Stimulated activated CD4-positive, alpha-beta T cell treated with anti-CD3 and anti-CD28 coated beads, Interleukin-12 subunit alpha, Interleukin-12 subunit beta, amount 100 ng/mL, for 48 hours (primary cell): ENCODE measurements at regions not wholly inside any gene's neighbourhood (a gene's known extent, or its start where the extent isn't known, plus 50 kb on each side); places are given as distances from the start of the nearest gene placed in this dataset.

Source experiments
- DNase-seq, 3 donors: peaks; one replicate each; pipeline ENCODE4 v3.0.0-alpha.2; 2020; ENCODE audit warnings: low read depth in 2 of 3, low spot score in 1 of 3

DNA sequence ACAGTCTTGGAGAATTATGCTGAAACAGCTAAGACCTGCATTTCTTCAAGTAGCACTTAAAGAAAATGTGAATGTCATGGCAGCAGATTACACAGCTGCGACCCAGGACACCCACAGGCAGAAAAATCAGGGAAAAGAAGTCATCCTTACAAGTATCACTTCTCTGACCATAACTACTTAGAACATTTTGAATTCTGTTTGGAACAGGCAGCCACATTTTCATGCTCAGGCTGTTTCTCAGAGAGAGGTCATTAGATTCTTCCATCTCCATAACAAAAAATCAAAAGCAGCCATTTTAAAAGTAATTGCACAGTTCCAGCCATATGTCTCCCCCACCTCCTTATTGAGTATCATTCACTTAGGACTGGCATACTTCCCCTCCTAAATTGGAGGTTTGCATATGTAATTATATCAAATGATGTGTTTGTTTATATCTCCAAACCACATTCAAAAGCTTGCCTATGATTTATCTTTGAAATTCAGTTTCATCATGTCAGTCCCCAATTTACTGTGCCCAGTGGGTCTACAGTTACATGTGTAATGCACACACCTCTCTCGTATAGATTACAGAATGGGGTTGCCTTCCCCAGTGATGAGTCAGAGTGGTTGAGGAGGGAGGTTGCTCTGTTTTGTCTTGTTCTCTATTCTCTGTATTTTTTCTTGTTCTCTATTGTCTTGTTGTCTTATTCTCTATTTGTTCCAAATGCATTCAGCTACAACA lies 276.5 kb upstream of the MTNR1B start:
- DNase-seq, result no peak

DNA sequence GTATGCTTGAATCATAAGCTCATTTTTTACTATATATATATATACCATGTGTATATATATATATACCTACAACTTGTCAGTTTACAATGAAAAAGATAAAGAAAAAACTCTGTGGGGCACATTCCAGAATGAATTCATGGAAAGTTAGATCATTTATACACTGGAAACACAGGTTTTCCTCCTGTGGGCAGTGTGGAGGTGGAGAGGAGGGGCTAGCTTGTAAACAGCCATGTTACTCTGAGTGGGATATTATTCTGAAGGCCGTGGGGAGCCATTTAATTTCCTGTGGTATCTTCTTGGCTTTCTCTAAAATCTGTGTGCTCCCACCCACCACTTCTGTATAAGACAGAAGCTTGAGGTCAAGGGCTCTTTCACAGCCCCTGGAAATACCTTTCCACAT lies 273.4 kb upstream of the MTNR1B start:
- no peak for DNase-seq

DNA sequence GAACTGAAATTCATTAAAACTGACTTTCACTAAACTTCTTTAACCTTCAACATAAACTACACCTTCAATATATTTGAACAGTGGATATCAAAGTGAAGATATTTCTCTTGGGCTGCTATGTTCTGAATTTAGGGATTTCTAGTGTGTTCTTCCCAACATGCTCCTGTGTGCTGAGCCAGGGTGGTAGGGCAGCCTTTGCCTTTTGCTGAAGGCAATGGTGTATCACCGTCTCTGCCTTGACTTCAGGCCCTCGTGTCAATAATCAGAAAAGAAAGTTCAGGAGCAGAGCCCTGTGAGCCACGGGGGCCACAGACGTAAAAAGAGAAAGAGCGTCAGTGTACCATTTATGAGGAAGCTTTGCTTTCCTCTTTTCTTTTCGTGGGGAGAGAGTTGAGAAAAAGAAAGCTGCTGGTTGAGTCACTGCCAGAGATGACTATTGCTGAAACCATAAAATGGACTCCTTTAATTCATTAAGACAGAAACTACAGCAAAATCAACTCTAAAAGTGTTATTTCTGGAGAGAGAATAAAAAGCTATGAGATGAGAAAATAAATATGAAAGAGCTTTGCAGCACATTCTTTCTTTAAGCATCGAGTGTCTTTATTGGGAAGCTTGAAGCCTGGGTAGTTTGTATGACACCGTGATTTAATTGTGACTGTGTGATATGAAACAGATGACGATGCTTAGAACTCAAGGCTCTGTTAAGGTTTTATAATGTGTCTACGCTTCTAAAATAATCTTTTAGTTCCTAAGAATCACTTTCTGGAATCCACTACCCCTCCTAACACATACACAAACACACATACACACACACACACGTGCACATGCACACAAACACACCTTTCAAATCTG lies 271.8 kb upstream of the MTNR1B start:
- no peak for DNase-seq

DNA sequence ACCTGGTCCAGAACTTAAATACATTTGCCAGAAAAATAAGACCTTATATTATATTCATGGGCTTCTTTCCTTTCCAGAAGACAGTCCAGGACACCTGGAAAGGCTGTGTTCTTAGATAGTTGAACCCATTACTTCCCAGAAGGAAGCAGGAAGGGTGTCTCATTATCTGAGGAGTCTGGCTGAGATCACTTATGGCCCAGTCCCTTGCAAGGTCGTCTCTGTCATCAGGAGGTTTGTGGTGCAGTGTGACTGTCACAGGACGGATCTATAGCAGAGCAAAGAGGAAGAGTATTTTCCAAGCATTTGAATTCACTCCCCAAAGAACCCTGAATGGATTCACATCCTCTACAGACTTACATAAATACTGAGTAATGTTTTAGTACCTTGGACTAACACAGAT lies 270.7 kb upstream of the MTNR1B start:
- no peak for DNase-seq

DNA sequence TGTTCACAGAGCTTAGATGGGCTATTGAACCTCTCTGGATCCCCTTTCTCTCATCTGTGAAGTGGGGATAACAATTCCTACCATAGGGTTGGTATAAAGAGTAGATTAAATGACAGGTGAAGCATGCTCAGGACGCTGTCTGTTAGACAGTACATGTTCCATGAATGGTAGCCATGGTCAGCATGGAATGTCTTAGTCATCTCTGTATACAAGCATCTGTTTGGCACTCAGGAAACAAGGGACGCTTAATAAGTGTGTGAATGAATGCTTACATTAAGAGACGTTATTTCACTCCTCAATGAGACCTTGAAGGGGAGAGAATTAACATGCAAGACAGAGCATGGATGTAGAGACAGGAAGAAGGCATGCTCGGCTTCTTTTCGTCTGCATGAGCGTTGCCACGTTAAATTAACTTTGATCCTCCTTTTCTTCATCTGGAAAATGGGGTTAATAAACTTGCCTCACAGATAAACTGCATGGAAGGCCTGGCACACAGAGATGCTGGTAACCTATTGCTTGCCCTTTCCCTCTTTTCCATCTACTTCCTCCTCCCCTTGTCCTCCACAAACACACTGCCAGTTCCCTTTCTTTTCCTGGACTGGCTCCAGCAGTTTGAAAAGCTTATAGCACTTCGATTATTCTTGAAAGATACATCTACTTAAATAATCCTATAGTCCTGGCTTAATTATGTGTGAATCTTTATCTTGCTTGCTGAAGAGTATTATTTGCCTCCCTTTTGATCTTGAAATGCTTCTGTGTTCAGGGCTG lies 267.2 kb upstream of the MTNR1B start:
- no peak for DNase-seq

DNA sequence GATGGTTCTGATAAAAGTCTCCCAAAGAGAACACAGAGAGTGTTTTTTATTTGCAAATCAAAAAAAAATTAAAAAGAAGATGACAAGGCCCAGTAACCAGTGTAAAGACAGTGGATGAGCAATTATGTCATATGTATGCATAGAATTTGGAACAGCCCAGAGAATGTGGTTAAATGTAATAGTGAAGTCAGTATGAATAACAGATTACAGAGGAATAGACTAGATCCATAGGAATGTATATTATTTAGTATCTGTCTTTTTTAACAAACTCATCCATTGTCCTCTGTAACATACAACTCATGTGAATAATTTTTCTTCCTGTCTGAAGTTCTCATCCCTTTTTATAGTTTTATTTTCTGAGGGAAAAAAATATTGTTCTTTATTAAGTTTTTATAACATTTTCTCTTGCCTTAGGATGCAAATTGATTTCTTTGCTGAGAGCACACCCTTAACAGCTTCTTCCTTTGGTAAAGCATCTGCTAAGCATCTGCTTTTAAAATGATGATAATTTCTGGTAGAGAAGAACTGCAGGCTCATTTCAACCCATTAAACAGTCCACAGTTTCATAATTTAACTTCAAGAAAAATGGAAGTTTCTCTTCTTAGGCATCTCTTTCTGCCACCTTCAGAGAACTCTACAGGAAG lies 266.5 kb upstream of the MTNR1B start:
- DNase-seq, result no peak

DNA sequence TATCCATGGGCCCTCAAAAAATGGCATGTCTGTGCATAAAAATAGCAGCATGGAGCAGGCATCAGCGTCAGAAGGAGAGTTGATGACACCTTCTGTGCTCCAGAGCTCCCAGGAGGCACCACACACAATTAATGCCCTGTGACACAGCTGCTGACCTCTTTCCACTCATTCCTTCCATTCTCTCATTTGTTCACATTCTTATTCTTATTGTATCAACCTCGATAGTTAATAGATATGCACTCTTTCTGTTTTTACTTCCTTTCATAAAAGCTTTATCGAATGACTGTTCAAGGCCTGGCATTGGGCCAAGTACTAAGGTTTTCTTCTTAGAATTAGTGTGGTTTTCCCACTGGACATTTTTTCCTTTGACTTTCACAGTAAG lies 266.0 kb upstream of the MTNR1B start:
- no peak for DNase-seq

DNA sequence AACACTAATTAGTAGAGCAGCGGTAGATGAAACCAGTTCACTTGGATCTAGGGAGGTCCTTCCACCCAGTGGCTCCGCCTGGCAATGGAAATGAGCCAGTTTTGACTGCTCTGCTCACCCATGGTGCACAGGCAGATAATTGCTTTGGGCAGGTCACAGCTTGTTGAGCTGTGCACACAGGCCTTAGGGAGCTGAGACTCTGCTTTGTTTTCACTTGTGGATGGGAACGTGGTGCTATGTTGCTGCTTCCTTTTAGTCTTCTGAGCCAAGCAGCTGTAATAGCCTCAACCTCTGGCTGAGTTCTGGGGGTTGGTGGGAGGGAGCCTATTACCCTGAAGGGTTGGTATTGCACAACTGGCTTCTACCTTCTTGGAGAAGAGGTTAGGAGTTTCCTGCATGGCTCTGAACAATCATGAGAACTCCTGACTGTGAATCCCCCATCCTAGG lies 262.3 kb upstream of the MTNR1B start:
- no peak for DNase-seq

DNA sequence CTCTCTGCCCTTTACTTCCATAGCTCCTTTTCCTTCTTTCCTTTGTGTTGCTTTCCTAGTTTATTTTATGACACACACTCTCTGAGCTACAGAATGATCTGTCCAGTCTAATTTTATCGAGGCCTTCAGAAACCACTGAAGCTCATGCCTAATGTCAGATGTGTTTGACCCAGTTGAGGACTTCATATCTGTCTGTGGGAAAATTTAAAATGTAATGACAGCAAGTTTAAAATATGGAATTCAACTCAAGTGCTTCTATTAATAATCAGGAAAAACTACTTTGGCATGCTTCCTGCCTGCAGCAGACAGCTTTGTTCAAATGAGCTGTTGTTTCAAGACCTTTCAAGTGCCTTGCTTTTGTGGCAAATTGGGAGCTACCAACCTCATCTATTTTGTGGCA lies 261.8 kb upstream of the MTNR1B start:
- DNase-seq, result no peak

DNA sequence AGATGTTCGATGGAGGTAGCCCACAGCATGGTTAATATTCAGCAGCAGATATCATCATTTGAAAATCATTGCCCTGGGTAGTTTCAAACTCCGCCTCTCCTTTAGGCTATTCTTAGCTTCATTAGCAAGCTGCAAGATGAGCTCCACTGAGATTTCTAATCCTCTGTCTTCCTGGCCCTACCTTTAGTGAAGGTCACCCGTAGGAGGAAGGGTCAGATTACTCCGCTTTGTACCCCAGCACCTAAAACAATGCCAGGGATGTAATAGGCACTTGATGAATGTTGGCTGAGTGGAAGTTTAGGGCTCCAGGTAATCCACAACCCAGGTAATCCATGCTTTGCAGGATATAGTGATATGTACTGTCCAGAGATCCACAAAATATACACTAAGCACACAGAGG lies 260.1 kb upstream of the MTNR1B start:
- DNase-seq, result no peak

DNA sequence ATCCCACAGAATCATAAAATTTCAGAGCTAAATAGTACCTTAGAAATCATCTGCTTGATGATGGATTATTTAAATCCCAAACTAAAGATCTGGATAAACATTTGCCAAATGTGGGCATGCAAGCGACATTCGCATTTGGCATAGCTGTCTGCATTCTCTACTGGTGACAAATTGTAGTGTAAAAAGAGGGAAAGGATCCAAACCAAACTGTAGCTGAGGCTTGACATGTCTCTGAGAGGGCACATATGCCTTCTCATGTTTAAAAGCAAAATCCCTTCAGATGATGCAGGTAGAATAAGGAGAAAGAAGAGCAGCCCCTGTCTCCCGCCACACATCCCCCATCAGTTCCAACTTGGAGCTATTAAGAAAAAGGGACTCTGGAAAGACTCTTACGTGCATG lies 257.5 kb upstream of the MTNR1B start:
- DNase-seq, result no peak

DNA sequence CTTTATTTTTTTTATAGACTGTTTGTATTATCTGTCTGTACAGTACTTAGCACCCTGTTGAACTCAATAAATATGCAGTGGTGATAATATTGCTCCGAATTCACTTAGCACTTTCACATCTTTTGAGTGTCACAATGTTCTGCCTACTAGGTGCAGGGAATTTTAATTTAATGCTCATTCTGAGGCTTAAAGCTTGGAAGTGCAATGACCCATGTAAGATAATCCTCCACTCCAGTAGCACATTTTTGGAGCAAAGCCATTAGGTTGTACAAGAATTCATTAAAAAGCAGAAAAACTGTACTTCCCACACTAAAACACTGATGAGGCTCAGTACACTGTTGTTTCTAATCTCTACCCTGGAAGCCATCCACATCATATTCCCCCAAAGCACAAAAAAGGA lies 255.3 kb upstream of the MTNR1B start:
- no peak for DNase-seq

DNA sequence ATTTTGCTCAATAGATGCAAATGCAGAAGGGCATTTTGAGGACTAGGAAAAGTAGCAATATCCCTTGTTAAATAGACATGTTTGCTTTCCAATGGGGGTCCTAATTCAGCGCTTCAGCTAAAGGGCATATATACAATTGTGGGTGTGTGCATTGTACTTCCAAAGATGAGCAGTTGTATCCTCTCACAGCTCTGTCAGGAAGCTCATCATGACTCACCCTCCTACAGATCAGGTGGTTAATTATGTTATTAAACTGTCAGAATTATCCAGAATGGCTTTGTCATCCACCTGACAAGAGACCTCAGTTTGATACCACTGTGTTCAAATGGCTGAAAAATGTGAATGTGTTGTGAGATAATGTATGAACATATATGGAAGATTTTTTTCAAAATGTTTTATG lies 252.2 kb upstream of the MTNR1B start:
- DNase-seq, result no peak

DNA sequence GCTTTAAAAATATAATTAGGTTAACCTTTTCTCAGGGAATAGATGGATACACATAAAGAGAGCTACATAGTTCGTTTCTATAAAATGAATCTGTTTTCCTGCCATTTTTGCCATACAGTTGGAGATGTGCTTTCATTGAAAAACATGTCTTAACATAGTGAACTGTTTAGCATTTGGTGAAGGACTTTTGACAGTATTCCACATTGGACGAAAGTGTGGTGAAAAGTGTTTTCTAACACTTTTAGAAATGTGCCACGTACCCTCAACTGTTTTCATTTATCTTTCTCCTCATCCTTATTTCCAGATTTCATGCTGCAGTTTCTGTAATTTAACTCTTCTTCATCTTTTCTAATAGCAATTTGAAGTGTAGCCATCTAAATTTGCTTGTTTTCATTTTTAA lies 249.1 kb upstream of the MTNR1B start:
- no peak for DNase-seq

DNA sequence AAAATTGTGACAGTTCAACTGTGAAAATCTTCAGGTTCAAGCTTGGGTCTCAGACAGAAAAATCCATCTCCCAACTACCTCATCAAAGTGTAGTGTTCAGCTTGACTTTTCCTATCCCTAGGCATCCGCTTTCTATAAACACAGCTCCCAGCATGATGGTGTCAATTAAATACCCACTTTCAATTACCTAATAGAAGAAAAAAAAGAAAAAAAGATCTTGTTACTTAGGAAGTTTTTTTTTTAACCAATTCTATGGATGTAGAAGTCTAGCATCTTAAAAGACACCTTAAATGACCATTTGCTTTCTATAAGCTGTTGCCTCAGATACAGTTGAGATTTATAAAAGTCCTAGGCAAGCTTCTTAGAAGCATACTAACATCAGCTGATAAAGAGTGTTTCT lies 244.1 kb upstream of the MTNR1B start:
- no peak for DNase-seq

DNA sequence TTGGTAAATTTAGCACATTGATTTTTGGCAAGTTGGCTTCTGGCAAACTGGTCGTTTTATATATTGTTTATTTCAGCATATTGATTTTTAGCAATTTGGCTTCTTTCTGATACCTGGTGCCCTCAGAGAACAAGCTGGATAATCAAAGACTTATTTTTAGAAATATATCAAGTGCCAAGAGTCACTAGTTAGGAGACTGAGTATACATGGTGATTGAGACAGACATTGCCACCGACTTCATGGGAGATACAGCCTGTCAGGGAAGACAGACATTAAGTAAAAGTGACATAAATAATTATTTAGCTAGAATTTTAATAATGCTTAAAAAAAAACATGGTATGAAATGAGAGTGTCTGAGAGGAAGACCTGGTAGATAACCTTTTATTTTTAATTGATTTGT lies 242.3 kb upstream of the MTNR1B start:
- no peak for DNase-seq

DNA sequence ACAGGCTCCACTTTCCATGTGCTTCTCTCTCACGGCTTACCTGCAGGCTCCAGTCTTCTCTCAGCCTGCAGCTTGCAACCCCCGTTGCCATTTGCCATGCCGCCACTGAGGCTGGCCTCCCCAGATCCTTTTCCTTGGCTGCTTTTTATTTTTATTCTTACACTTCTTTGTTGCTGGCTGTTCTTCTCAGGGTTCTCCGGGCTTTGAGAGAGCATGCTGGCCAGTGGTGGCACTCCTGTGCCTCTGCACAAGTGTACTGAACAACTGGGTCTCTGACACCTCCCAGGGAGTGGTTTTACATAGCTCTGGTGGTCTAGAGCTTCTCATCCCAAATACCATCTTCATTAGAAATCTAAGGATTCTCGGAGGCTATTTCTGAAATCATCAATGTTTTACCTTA lies 241.7 kb upstream of the MTNR1B start:
- DNase-seq, result no peak

DNA sequence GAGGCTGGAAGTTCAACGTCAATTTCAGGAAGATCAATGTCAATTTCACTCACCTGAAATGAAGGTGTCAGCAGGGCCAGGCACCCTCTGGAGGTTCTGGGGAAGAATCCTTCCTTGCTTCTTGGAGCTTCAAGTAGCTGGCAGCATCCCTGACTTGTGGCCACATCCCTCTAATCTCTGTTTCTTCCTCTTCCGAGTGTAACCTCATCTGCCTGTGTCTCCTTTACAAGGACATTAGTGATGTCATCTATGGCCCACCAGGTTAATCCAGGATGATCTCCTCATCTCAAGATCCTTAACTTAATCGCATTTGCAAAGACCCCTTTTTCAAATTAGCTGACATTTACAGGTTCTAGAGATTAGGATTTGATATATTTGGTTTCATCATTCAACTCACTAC lies 240.8 kb upstream of the MTNR1B start:
- DNase-seq, result no peak

DNA sequence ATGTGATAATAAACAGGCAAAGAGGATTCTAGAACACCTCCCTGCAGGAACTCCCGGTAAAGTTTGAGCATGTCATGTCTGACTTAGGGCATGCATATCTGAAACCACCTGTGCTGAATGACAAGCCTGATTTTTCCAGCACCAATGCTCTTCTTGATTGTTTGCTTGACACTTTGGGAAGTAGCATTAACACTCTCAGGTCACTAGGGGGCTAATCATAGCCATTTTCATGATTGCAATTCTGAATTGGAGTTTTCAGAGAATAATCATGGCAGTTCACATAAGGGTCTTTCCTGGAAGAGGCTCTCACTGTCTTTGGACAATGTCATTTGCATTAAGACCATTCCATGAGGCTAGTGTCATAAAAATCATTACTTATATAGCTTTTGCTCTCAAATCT lies 234.4 kb upstream of the MTNR1B start:
- no peak for DNase-seq

DNA sequence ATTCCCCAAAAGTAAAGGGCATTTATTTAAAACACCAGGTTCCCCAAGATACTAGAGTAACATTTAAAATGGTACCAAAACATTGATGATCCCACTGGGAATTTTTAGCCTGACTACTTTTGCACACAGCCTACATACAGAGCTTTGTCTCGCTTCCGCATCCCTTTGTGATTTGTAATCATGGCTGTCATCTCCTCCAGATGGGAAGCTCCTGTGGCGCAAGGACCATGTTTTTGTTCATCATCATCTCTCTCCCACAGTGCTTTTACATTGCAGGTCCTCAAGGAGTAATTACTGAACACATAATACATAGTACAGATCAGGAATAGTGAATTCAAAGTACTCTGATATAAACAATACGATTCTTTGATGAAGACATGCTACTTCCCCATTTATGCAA lies 231.2 kb upstream of the MTNR1B start:
- DNase-seq, result no peak

DNA sequence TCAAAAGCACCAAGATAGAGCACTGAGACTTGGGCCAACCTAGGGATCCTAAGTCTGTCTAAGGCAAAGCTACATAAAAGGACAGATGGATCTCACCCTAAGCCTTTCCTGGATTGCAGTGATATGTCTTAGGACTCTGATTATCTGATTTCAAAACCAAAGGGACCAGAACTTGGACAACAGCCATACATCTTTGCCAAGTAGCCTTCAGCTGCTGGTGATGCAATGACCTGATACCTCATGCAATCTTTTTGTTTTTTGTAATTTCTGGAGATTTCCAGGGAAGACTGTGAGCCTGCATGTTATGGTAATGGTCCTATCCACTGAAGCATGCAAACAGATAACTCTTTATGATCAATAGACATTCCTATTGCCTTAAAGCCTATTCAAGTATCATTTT lies 230.4 kb upstream of the MTNR1B start:
- DNase-seq, result no peak

DNA sequence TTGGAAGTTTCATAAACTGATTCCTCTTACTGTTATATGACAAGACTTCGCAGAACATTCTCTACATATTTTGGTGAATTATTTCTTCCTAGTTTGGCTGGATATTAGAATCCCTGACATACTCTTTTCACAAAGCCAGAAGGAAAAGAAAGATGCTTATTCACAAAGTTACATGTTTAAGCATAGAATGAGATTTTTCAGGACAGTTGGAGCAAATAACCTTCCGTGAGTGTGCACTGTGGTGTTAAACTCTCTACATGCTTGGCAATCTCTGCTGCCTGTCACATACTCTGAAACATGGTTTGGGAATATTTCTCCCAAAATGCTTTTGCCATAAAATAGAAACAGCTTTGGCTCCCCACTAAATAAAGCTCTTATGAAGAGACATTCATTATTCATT lies 230.0 kb upstream of the MTNR1B start:
- no peak for DNase-seq
